ENCODE measurements at regions not wholly inside any gene's neighbourhood (a gene's known extent, or its start where the extent isn't known, plus 50 kb on each side); places are given as distances from the start of the nearest gene placed in this dataset.
"Not testable (repeated sequence)": the region's sequence is repeated elsewhere in the genome, so short reads cannot be mapped to it uniquely, and the experiment has no call there.

- DNase-seq: not testable (repeated sequence)
Observed at GRCh38 chr18:30419399-30419798, 623.1 kb downstream of the DSC3 start.

GRCh38 chr18:30415903-30416302, 626.6 kb downstream of the DSC3 start:
- DNase-seq: no peak

- no peak for DNase-seq
Observed at GRCh38 chr18:30409120-30409519, 633.4 kb downstream of the DSC3 start.

GRCh38 chr18:30406728-30407127, 635.8 kb downstream of the DSC3 start:
- no peak for DNase-seq

- no peak for DNase-seq
Observed at GRCh38 chr18:30405038-30405437, 637.5 kb downstream of the DSC3 start.

GRCh38 chr18:30404422-30404821, 638.1 kb downstream of the DSC3 start:
- no peak for DNase-seq

GRCh38 chr18:30403278-30403677, 639.3 kb downstream of the DSC3 start:
- DNase-seq: no peak

GRCh38 chr18:30387401-30387800, 655.1 kb downstream of the DSC3 start:
- no peak for DNase-seq

GRCh38 chr18:30386624-30387023, 655.9 kb downstream of the DSC3 start:
- no peak for DNase-seq

GRCh38 chr18:30385684-30386083, 656.9 kb downstream of the DSC3 start:
- no peak for DNase-seq

- DNase-seq: no peak
Observed at GRCh38 chr18:30381826-30382225, 660.7 kb downstream of the DSC3 start.

- no peak for DNase-seq
Observed at GRCh38 chr18:30378097-30378496, 664.4 kb downstream of the DSC3 start.

- no peak for DNase-seq
Observed at GRCh38 chr18:30376515-30376914, 666.0 kb downstream of the DSC3 start.

GRCh38 chr18:30361864-30362540, 680.5 kb downstream of the DSC3 start:
- DNase-seq: no peak

GRCh38 chr18:30359521-30359920, 683.0 kb downstream of the DSC3 start:
- DNase-seq: no peak

- DNase-seq: no peak
Observed at GRCh38 chr18:30358555-30358954, 684.0 kb downstream of the DSC3 start.

GRCh38 chr18:30352551-30353168, 689.9 kb downstream of the DSC3 start:
- DNase-seq: no peak

GRCh38 chr18:30350263-30350662, 692.3 kb downstream of the DSC3 start:
- DNase-seq: no peak

GRCh38 chr18:30343090-30343489, 699.5 kb downstream of the DSC3 start:
- no peak for DNase-seq

GRCh38 chr18:30342675-30343074, 699.9 kb downstream of the DSC3 start:
- DNase-seq: no peak

GRCh38 chr18:30334781-30335180, 707.8 kb downstream of the DSC3 start:
- no peak for DNase-seq

GRCh38 chr18:30333310-30333709, 709.2 kb downstream of the DSC3 start:
- DNase-seq: no peak

- DNase-seq: no peak
Observed at GRCh38 chr18:30328839-30329238, 713.7 kb downstream of the DSC3 start.

GRCh38 chr18:30302181-30302580, 740.4 kb downstream of the DSC3 start:
- no peak for DNase-seq

GRCh38 chr18:30298769-30299168, 743.8 kb downstream of the DSC3 start:
- no peak for DNase-seq
